ENCODE measurements at regions not wholly inside any gene's neighbourhood (a gene's known extent, or its start where the extent isn't known, plus 50 kb on each side); places are given as distances from the start of the nearest gene placed in this dataset.
"Not testable (repeated sequence)": the region's sequence is repeated elsewhere in the genome, so short reads cannot be mapped to it uniquely, and the experiment has no call there.

GRCh38 chr15:35256551-35256950 lies 171.5 kb upstream of the NANOGP8 start:
- Mint-ChIP-seq H3K27me3 (no peaks in the 10 kb centered on the region), H3K4me1 (no peaks in the 10 kb centered on the region), H3K27ac (no peak overlapping the region), H3K9me3 (peaks cover 1% of the 10 kb centered on the region), H3K4me3 (no peak overlapping the region), H3K36me3 (no peaks in the 10 kb centered on the region)
- POLR2A ChIA-PET: no interaction called here
- DNase-seq (no peak), ATAC-seq (ENCODE audit: low read depth) (no peak)

- H3K36me3 Mint-ChIP-seq: no peaks in the 10 kb centered on the region
- POLR2A ChIA-PET: no interaction called here
- peaks cover 1% of the 10 kb centered on the region for H3K9me3 Mint-ChIP-seq
- no peak for DNase-seq
- no peaks in the 10 kb centered on the region for H3K27me3 Mint-ChIP-seq
- no peak for ATAC-seq (ENCODE audit: low read depth)
- no peaks in the 10 kb centered on the region for H3K4me1 Mint-ChIP-seq
- no peak overlapping the region for H3K4me3 Mint-ChIP-seq
- no peak overlapping the region for H3K27ac Mint-ChIP-seq
Measured at GRCh38 chr15:35256141-35256540, 171.0 kb upstream of the NANOGP8 start.

GRCh38 chr15:35254908-35255307 lies 169.8 kb upstream of the NANOGP8 start:
- H3K9me3 Mint-ChIP-seq; DNase-seq; POLR2A ChIA-PET; H3K4me1 Mint-ChIP-seq; ATAC-seq (ENCODE audit: low read depth); H3K4me3 Mint-ChIP-seq; H3K36me3 Mint-ChIP-seq; H3K27ac Mint-ChIP-seq; H3K27me3 Mint-ChIP-seq: not testable (repeated sequence)

- Mint-ChIP-seq H3K27me3 (no peaks in the 10 kb centered on the region), H3K4me3 (no peak overlapping the region), H3K9me3 (no peaks in the 10 kb centered on the region), H3K36me3 (no peaks in the 10 kb centered on the region), H3K4me1 (no peaks in the 10 kb centered on the region), H3K27ac (no peak overlapping the region)
- ATAC-seq (ENCODE audit: low read depth) (no peak), DNase-seq (no peak)
- POLR2A ChIA-PET: no interaction called here
Measured at GRCh38 chr15:35254062-35254461, 169.0 kb upstream of the NANOGP8 start.

GRCh38 chr15:35252351-35252865 lies 167.3 kb upstream of the NANOGP8 start:
- no peak overlapping the region for H3K27ac Mint-ChIP-seq
- no peaks in the 10 kb centered on the region for H3K36me3 Mint-ChIP-seq
- DNase-seq (no peak), ATAC-seq (ENCODE audit: low read depth) (no peak)
- H3K9me3 Mint-ChIP-seq: no peaks in the 10 kb centered on the region
- POLR2A ChIA-PET: no interaction called here
- no peak overlapping the region for H3K4me3 Mint-ChIP-seq
- no peaks in the 10 kb centered on the region for H3K4me1 Mint-ChIP-seq
- H3K27me3 Mint-ChIP-seq: no peaks in the 10 kb centered on the region

- Mint-ChIP-seq H3K4me1 (no peaks in the 10 kb centered on the region), H3K27ac (no peak overlapping the region), H3K27me3 (no peaks in the 10 kb centered on the region), H3K4me3 (no peak overlapping the region), H3K9me3 (no peaks in the 10 kb centered on the region), H3K36me3 (no peaks in the 10 kb centered on the region)
- ATAC-seq (ENCODE audit: low read depth) (no peak), DNase-seq (no peak)
- POLR2A ChIA-PET: no interaction called here
Measured at GRCh38 chr15:35247150-35247549, 162.1 kb upstream of the NANOGP8 start.

- Mint-ChIP-seq H3K36me3 (no peaks in the 10 kb centered on the region), H3K4me1 (no peaks in the 10 kb centered on the region), H3K4me3 (no peak overlapping the region), H3K27ac (no peak overlapping the region), H3K9me3 (no peaks in the 10 kb centered on the region), H3K27me3 (no peaks in the 10 kb centered on the region)
- DNase-seq: no peak
- POLR2A ChIA-PET: no interaction called here
- ATAC-seq (ENCODE audit: low read depth): no peak
Measured at GRCh38 chr15:35246451-35246850, 161.4 kb upstream of the NANOGP8 start.

GRCh38 chr15:35245681-35246080 lies 160.6 kb upstream of the NANOGP8 start:
- DNase-seq; H3K4me1 Mint-ChIP-seq; POLR2A ChIA-PET; H3K27me3 Mint-ChIP-seq; ATAC-seq (ENCODE audit: low read depth); H3K27ac Mint-ChIP-seq; H3K4me3 Mint-ChIP-seq; H3K36me3 Mint-ChIP-seq; H3K9me3 Mint-ChIP-seq: not testable (repeated sequence)

GRCh38 chr15:35244227-35244626 lies 159.1 kb upstream of the NANOGP8 start:
- Mint-ChIP-seq H3K9me3 (no peaks in the 10 kb centered on the region), H3K4me3 (no peak overlapping the region), H3K27ac (no peak overlapping the region), H3K27me3 (no peaks in the 10 kb centered on the region), H3K36me3 (no peaks in the 10 kb centered on the region), H3K4me1 (no peaks in the 10 kb centered on the region)
- ATAC-seq (ENCODE audit: low read depth) (no peak), DNase-seq (no peak)
- POLR2A ChIA-PET: no interaction called here

- POLR2A ChIA-PET: no interaction called here
- H3K36me3 Mint-ChIP-seq: no peaks in the 10 kb centered on the region
- no peaks in the 10 kb centered on the region for H3K4me1 Mint-ChIP-seq
- no peak for ATAC-seq (ENCODE audit: low read depth)
- no peak overlapping the region for H3K4me3 Mint-ChIP-seq
- H3K27ac Mint-ChIP-seq: no peak overlapping the region
- no peak for DNase-seq
- H3K9me3 Mint-ChIP-seq: no peaks in the 10 kb centered on the region
- H3K27me3 Mint-ChIP-seq: no peaks in the 10 kb centered on the region
Measured at GRCh38 chr15:35243758-35244157, 158.7 kb upstream of the NANOGP8 start.

GRCh38 chr15:35239693-35240092 lies 154.6 kb upstream of the NANOGP8 start:
- H3K27me3 Mint-ChIP-seq; H3K9me3 Mint-ChIP-seq; POLR2A ChIA-PET; DNase-seq; H3K36me3 Mint-ChIP-seq; H3K4me3 Mint-ChIP-seq; H3K27ac Mint-ChIP-seq; ATAC-seq (ENCODE audit: low read depth); H3K4me1 Mint-ChIP-seq: not testable (repeated sequence)

GRCh38 chr15:35238448-35238847 lies 153.4 kb upstream of the NANOGP8 start:
- DNase-seq; H3K4me3 Mint-ChIP-seq; ATAC-seq (ENCODE audit: low read depth); H3K27me3 Mint-ChIP-seq; H3K4me1 Mint-ChIP-seq; H3K27ac Mint-ChIP-seq; H3K9me3 Mint-ChIP-seq; POLR2A ChIA-PET; H3K36me3 Mint-ChIP-seq: not testable (repeated sequence)

GRCh38 chr15:35229085-35229484 lies 144.0 kb upstream of the NANOGP8 start:
- Mint-ChIP-seq H3K36me3 (no peaks in the 10 kb centered on the region), H3K27me3 (no peaks in the 10 kb centered on the region), H3K4me3 (no peak overlapping the region), H3K4me1 (no peaks in the 10 kb centered on the region), H3K9me3 (peaks cover 14% of the 10 kb centered on the region), H3K27ac (no peak overlapping the region)
- POLR2A ChIA-PET: no interaction called here
- ATAC-seq (ENCODE audit: low read depth) (no peak), DNase-seq (no peak)

GRCh38 chr15:35218215-35218614 lies 133.1 kb upstream of the NANOGP8 start:
- Mint-ChIP-seq H3K9me3 (peaks cover 2% of the 10 kb centered on the region), H3K4me3 (no peak overlapping the region), H3K36me3 (no peaks in the 10 kb centered on the region), H3K27me3 (no peaks in the 10 kb centered on the region), H3K27ac (no peak overlapping the region), H3K4me1 (no peaks in the 10 kb centered on the region)
- no peak for DNase-seq
- POLR2A ChIA-PET: no interaction called here
- no peak for ATAC-seq (ENCODE audit: low read depth)

- ATAC-seq (ENCODE audit: low read depth): no peak
- no peak for DNase-seq
- Mint-ChIP-seq H3K4me1 (no peaks in the 10 kb centered on the region), H3K4me3 (no peak overlapping the region), H3K27ac (no peak overlapping the region), H3K36me3 (no peaks in the 10 kb centered on the region), H3K27me3 (no peaks in the 10 kb centered on the region), H3K9me3 (no peaks in the 10 kb centered on the region)
- POLR2A ChIA-PET: no interaction called here
Measured at GRCh38 chr15:35215093-35215492, 130.0 kb upstream of the NANOGP8 start.
